ENCODE measurements at regions not wholly inside any gene's neighbourhood (a gene's known extent, or its start where the extent isn't known, plus 50 kb on each side); places are given as distances from the start of the nearest gene placed in this dataset.

- DNase-seq (ENCODE audit: low read depth), result no peak
Measured at GRCh38 chr7:94274828-94275227, 119.9 kb upstream of the COL1A2 start.

GRCh38 chr7:94276027-94276426, 118.7 kb upstream of the COL1A2 start:
- DNase-seq (ENCODE audit: low read depth), result no peak

- DNase-seq (ENCODE audit: low read depth), result no peak
Measured at GRCh38 chr7:94276795-94277194, 117.9 kb upstream of the COL1A2 start.

GRCh38 chr7:94277236-94277635, 117.5 kb upstream of the COL1A2 start:
- DNase-seq (ENCODE audit: low read depth), result no peak

- DNase-seq (ENCODE audit: low read depth), result no peak
Measured at GRCh38 chr7:94280851-94281250, 113.8 kb upstream of the COL1A2 start.

- DNase-seq (ENCODE audit: low read depth), result no peak
Measured at GRCh38 chr7:94284104-94284503, 110.6 kb upstream of the COL1A2 start.

GRCh38 chr7:94286111-94286510, 108.6 kb upstream of the COL1A2 start:
- DNase-seq (ENCODE audit: low read depth), result no peak

GRCh38 chr7:94288096-94288495, 106.6 kb upstream of the COL1A2 start:
- DNase-seq (ENCODE audit: low read depth), result no peak

- no peak for DNase-seq (ENCODE audit: low read depth)
Measured at GRCh38 chr7:94289071-94289470, 105.6 kb upstream of the COL1A2 start.

GRCh38 chr7:94294471-94295131, 100.1 kb upstream of the COL1A2 start:
- no peak for DNase-seq (ENCODE audit: low read depth)

GRCh38 chr7:94295850-94296249, 98.8 kb upstream of the COL1A2 start:
- no peak for DNase-seq (ENCODE audit: low read depth)

GRCh38 chr7:94296881-94297280, 97.8 kb upstream of the COL1A2 start:
- no peak for DNase-seq (ENCODE audit: low read depth)

- DNase-seq (ENCODE audit: low read depth), result peak; percentile 57
Measured at GRCh38 chr7:94297397-94297838, 97.3 kb upstream of the COL1A2 start.

GRCh38 chr7:94298943-94299342, 95.8 kb upstream of the COL1A2 start:
- no peak for DNase-seq (ENCODE audit: low read depth)

GRCh38 chr7:94300176-94300835, 94.4 kb upstream of the COL1A2 start:
- no peak for DNase-seq (ENCODE audit: low read depth)

GRCh38 chr7:94301024-94301586, 93.6 kb upstream of the COL1A2 start:
- DNase-seq (ENCODE audit: low read depth), result peak; percentile 78

- no peak for DNase-seq (ENCODE audit: low read depth)
Measured at GRCh38 chr7:94303118-94303517, 91.6 kb upstream of the COL1A2 start.

- no peak for DNase-seq (ENCODE audit: low read depth)
Measured at GRCh38 chr7:94303695-94304094, 91.0 kb upstream of the COL1A2 start.

- no peak for DNase-seq (ENCODE audit: low read depth)
Measured at GRCh38 chr7:94304878-94305277, 89.8 kb upstream of the COL1A2 start.

GRCh38 chr7:94305836-94306235, 88.9 kb upstream of the COL1A2 start:
- no peak for DNase-seq (ENCODE audit: low read depth)

- no peak for DNase-seq (ENCODE audit: low read depth)
Measured at GRCh38 chr7:94307399-94308048, 87.2 kb upstream of the COL1A2 start.

GRCh38 chr7:94311515-94311914, 83.2 kb upstream of the COL1A2 start:
- DNase-seq (ENCODE audit: low read depth), result no peak

GRCh38 chr7:94313926-94314325, 80.8 kb upstream of the COL1A2 start:
- DNase-seq (ENCODE audit: low read depth), result no peak

Data from HS-27A (cell line).